ENCODE measurements at regions not wholly inside any gene's neighbourhood (a gene's known extent, or its start where the extent isn't known, plus 50 kb on each side); places are given as distances from the start of the nearest gene placed in this dataset.
"Not testable (repeated sequence)": the region's sequence is repeated elsewhere in the genome, so short reads cannot be mapped to it uniquely, and the experiment has no call there.

DNA sequence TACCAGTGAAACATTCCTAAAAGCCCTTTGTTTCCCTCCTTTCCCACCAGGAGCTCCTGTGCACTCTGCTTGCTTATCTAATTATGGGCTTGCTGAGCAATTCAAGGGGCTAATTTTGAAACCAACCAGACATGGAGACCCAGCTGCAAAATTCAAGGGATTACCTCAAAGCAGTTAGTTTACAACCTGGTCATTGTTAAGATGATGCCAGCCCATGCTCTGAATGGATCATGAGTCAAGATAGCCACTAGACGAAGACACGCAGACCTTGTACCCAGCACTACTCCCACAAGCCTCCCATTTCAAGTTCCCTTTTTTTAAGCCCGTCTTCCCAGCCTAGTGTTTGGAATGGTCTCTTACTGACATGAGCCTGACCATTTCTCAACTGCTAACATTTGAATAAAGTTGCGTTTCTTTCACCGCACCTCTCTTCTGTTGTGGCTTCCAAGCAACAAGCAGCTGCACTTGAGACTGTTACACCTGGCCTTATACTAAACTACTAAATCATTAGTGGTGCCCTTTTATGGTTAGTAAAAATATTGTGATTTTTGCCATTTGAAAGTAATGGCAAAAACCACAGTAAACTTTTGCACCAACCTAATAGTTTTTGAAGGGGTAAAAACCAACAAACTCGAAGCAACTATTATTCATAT lies 315.3 kb upstream of the LUZP2 start:
- H3K27ac ChIP-seq = no peak overlapping the region
- no peak for TF ChIP-seq ZFX (IDR thresholded peaks at IDR 0.05)
- TF ChIP-seq, protein P1, sequence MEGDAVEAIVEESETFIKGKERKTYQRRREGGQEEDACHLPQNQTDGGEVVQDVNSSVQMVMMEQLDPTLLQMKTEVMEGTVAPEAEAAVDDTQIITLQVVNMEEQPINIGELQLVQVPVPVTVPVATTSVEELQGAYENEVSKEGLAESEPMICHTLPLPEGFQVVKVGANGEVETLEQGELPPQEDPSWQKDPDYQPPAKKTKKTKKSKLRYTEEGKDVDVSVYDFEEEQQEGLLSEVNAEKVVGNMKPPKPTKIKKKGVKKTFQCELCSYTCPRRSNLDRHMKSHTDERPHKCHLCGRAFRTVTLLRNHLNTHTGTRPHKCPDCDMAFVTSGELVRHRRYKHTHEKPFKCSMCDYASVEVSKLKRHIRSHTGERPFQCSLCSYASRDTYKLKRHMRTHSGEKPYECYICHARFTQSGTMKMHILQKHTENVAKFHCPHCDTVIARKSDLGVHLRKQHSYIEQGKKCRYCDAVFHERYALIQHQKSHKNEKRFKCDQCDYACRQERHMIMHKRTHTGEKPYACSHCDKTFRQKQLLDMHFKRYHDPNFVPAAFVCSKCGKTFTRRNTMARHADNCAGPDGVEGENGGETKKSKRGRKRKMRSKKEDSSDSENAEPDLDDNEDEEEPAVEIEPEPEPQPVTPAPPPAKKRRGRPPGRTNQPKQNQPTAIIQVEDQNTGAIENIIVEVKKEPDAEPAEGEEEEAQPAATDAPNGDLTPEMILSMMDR (conservative IDR thresholded peaks at IDR 0.05) = no peak

DNA sequence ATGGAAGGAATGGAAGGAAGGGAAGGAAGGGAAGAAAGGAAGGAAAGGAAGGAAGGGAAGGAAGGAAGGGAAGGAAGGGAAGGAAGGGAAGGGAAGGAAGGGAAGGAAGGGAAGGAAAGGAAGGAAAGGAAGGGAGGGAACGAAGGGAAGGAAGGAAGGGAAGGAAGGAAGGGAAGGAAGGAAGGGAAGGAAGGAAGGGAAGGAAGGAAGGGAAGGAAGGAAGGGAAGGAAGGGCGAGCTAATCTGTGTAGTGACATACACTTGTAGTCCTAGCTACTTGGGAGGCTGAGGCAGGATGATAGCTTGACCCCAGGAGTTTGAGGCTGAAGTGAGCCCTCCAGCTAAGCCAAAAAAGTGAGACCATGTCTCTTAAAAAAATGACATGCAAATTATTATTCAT lies 311.3 kb upstream of the LUZP2 start:
- H3K27ac ChIP-seq = not testable (repeated sequence)

DNA sequence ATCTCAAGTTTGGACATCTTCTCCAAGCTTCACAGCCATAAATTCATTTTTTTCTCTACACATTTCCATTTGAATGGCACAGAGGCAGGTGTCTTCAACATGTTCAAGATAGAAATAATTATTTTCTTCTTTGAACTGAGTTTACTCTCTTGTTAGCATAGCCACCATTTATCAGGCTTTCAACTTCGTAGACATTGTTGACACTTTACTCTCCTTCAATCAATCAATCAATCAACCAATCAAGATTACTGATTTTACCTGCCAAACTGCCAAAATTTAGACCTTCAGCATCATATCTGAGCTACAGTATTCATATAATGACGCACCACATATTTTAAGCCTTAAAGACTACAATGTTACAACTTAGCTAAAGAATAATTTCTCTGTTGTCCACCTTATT lies 300.1 kb upstream of the LUZP2 start:
- TF ChIP-seq, protein P1 (conservative IDR thresholded peaks at IDR 0.05) = no peak
- no peak for TF ChIP-seq ZFX (IDR thresholded peaks at IDR 0.05)
- H3K27ac ChIP-seq = no peak overlapping the region

DNA sequence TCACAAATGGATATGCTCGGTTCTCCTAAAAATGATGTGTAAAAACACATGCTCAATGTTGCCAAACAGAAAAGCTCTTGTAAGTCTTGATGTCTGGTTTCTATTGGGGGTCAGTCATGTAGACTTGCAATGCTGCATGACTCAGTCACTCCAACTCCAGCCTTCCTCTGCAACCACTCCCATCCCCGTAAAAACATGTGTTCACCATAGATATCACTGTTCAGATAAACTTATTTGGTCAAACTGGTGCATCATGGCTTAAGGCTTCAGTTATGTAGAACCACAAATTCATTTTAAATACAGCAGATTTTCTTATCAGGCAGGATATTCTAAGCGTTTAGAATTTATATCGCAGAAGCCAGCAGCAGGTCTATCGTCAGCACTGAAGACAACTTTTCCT lies 298.4 kb upstream of the LUZP2 start:
- H3K27ac ChIP-seq = no peak overlapping the region
- no peak for TF ChIP-seq ZFX (IDR thresholded peaks at IDR 0.05)
- TF ChIP-seq, protein P1 (conservative IDR thresholded peaks at IDR 0.05) = no peak

DNA sequence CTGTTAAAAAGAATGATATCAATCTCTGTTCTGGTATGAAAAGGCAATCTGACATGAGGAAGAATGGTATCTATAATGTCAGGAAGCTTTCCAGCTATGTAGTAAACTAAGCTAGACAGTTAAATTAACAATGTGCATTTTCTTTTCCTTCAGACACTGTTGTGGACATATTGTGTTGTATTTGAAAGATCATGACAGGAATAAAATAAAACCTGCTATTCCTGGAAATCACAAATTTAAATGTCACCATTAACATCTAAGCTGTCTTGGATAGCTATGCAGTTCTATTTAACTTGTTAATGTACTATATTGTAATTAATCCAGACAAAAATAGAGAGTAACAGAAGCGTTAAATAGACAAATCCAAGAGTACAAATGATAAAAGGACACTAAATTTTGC lies 297.4 kb upstream of the LUZP2 start:
- TF ChIP-seq, protein P1 (conservative IDR thresholded peaks at IDR 0.05) = no peak
- no peak for TF ChIP-seq ZFX (IDR thresholded peaks at IDR 0.05)
- no peak overlapping the region for H3K27ac ChIP-seq

DNA sequence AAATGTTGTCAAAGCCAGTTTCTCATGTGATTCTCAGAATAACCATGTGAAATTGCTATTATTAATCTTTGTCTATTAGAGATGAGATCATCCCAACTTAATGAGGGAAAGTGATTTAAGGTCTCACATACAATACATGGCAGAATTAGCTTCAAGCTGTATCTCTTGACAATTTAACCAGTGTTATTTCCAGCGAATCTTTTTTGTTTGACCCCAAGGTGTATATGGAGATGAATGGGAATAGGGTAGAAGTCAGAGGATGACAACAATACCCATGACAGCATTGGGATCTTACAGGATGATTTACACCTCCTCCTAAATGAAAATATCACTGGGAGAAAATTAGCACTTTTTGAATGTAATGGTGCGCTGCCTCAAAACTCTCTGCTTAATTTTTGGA lies 290.8 kb upstream of the LUZP2 start:
- no peak overlapping the region for H3K27ac ChIP-seq
- no peak for TF ChIP-seq ZFX (IDR thresholded peaks at IDR 0.05)
- TF ChIP-seq, protein P1 (conservative IDR thresholded peaks at IDR 0.05) = no peak

DNA sequence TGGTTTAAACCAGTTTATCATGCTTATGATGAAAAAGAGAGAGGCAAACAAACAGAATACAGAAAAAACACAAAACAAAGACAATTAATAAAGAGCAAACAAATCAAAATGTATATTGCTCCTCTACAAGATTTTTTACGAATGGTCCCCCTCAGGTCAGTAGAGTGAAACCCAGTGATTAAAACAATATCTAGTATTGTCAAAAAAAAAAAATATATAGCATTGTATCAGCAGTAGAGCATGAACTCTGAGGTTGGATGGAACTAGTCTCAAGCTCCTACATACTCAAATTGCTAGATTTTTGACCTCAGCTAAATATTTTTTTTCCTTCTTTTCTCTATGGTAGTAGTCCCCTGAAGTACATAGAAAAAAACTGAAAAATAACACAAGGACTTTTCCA lies 290.3 kb upstream of the LUZP2 start:
- H3K27ac ChIP-seq = no peak overlapping the region
- no peak for TF ChIP-seq ZFX (IDR thresholded peaks at IDR 0.05)
- TF ChIP-seq, protein P1 (conservative IDR thresholded peaks at IDR 0.05) = no peak

DNA sequence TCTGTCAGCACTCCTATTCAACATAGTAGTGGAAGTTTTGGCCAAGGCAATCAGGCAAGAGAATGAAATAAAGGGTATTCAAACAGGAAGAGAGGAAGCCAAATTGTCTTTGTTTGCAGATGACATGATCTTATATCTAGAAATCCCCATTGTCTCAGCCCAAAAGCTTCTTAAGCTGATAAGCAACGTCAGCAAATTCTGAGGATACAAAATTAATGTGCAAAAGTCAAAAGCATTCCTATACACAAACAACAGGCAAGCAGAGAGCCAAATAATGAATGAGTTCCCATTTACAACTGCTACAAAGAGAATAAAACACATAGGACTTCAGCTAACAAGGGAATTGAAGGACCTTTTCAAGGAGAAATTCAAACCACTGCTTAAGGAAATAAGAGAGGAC lies 280.4 kb upstream of the LUZP2 start:
- TF ChIP-seq, protein P1 (conservative IDR thresholded peaks at IDR 0.05) = no peak
- TF ChIP-seq ZFX (IDR thresholded peaks at IDR 0.05) = no peak
- no peak overlapping the region for H3K27ac ChIP-seq

DNA sequence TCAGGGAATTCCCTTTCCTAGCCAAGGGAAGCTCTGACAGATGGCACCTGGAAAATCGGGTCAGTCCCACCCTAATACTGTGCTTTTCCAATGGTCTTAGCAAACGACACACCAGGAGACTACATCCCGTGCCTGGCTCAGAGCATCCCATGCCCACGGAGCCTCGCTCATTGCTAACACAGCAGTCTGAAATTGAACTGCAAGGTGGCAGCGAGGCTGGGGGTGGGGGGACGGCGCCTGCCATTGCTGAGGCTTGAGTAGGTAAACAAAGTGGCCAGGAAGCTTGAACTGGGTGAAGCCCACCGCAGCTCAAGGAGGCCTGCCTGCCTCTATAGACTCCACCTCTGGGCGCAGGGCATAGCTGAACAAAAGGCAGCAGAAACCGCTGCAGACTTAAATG lies 279.5 kb upstream of the LUZP2 start:
- not testable (repeated sequence) for H3K27ac ChIP-seq

All from C4-2B (cell line).